ENCODE measurements at regions not wholly inside any gene's neighbourhood (a gene's known extent, or its start where the extent isn't known, plus 50 kb on each side); places are given as distances from the start of the nearest gene placed in this dataset.
"Not testable (repeated sequence)": the region's sequence is repeated elsewhere in the genome, so short reads cannot be mapped to it uniquely, and the experiment has no call there.

- Mint-ChIP-seq H3K36me3 (ENCODE audit: insufficient read depth in 1 of 3, low read depth in 3 of 3) (peaks cover 10 to 18% (median 15%) of the 10 kb centered on the region in 3 experiments; a peak in 6 of 7 replicates), H3K9me3 (peaks cover 13 to 29% of the 10 kb centered on the region in 2 experiments)
- H3K23me2 ChIP-seq (ENCODE audit: insufficient read length, low read depth, low read length, poor library complexity, severe bottlenecking); H2BK120ac ChIP-seq (ENCODE audit: low read depth, low read length, poor library complexity, severe bottlenecking); H3K23ac ChIP-seq (ENCODE audit: insufficient read length, low read depth, low read length); H2BK15ac ChIP-seq (ENCODE audit: low read depth, low read length); H3K27me3 ChIP-seq (ENCODE audit: insufficient read depth, low read length); H3K4me1 ChIP-seq (ENCODE audit: insufficient read depth, low read length); H3K27me3 Mint-ChIP-seq (ENCODE audit: low read depth); H3K56ac ChIP-seq (ENCODE audit: insufficient read length, low read depth, low read length); DNase-seq; H3K27ac ChIP-seq (ENCODE audit: insufficient read length, low read depth, low read length); H3K27ac Mint-ChIP-seq; H3K4me2 ChIP-seq (ENCODE audit: insufficient read depth, insufficient read length, low read length); H3K18ac ChIP-seq (ENCODE audit: insufficient read length, low read depth, low read length); H2BK20ac ChIP-seq (ENCODE audit: low read depth, low read length, poor library complexity, severe bottlenecking); H2BK5ac ChIP-seq (ENCODE audit: insufficient read length, low read length); H2BK12ac ChIP-seq (ENCODE audit: insufficient read length, low read depth, low read length); H4K8ac ChIP-seq (replicated peaks; ENCODE audit: insufficient read length, low read depth, low read length); H4K20me1 ChIP-seq (ENCODE audit: control insufficient read depth, insufficient read depth, insufficient read length); H3K9me3 ChIP-seq (ENCODE audit: control insufficient read depth, low read depth, low read length); H3K79me1 ChIP-seq (ENCODE audit: insufficient read depth, low read depth, low read length, poor library complexity, severe bottlenecking); H4K5ac ChIP-seq (ENCODE audit: insufficient read length, low read depth, low read length); H3K4me3 Mint-ChIP-seq; H3K4ac ChIP-seq (ENCODE audit: low read depth, low read length); H3T11ph ChIP-seq (ENCODE audit: low read length); H3K9ac ChIP-seq (ENCODE audit: extremely low read depth, insufficient read length, low read length); H3K79me2 ChIP-seq (ENCODE audit: insufficient read depth, low read length); H3K4me1 Mint-ChIP-seq; H3K14ac ChIP-seq (ENCODE audit: insufficient read depth, low read length); H2AK5ac ChIP-seq (ENCODE audit: insufficient read length, low read length); H2AFZ ChIP-seq (ENCODE audit: low read length); H4K91ac ChIP-seq (ENCODE audit: insufficient read length, low read depth, low read length): not testable (repeated sequence)
- no CpG with 5 or more reads among the region's 1 CpG for WGBS (ENCODE audit: extremely low coverage, insufficient read length, low lambda C conversion rate)
Observed at GRCh38 chr10:38423634-38424033, 329.5 kb downstream of the ZNF37A start.

DNA sequence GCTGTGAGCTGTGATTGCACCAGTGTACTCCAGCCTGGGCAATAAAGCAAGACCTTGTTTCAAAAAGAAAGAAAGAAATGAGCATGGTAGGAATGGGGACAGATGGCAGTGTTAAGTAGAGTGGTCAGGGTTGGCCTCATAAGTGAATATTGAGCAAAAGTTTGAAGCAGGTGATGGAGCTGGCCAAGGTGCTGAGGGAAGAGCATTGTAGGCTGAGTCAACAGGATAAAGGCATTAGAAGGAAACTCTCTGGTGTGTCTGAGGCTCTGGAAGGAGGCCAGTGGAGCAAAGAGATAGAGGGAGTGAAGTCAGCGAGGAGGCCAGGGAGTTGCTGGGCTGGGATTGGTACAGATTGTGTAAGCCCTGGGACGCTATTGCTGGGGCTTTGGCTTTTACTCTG lies 336.1 kb downstream of the ZNF37A start:
- H2BK15ac ChIP-seq (ENCODE audit: low read depth, low read length); H3K4me1 ChIP-seq (ENCODE audit: insufficient read depth, low read length); H3T11ph ChIP-seq (ENCODE audit: low read length); DNase-seq; H2AFZ ChIP-seq (ENCODE audit: low read length); H3K4me1 Mint-ChIP-seq; H2BK12ac ChIP-seq (ENCODE audit: insufficient read length, low read depth, low read length); H2AK5ac ChIP-seq (ENCODE audit: insufficient read length, low read length); H3K4me2 ChIP-seq (ENCODE audit: insufficient read depth, insufficient read length, low read length); H3K18ac ChIP-seq (ENCODE audit: insufficient read length, low read depth, low read length); H3K56ac ChIP-seq (ENCODE audit: insufficient read length, low read depth, low read length); H2BK120ac ChIP-seq (ENCODE audit: low read depth, low read length, poor library complexity, severe bottlenecking); H3K4me3 Mint-ChIP-seq; H4K8ac ChIP-seq (replicated peaks; ENCODE audit: insufficient read length, low read depth, low read length); H3K14ac ChIP-seq (ENCODE audit: insufficient read depth, low read length); H3K4ac ChIP-seq (ENCODE audit: low read depth, low read length); H4K20me1 ChIP-seq (ENCODE audit: control insufficient read depth, insufficient read depth, insufficient read length); H3K9ac ChIP-seq (ENCODE audit: extremely low read depth, insufficient read length, low read length); H3K27me3 ChIP-seq (ENCODE audit: insufficient read depth, low read length); H3K79me1 ChIP-seq (ENCODE audit: insufficient read depth, low read depth, low read length, poor library complexity, severe bottlenecking); H3K9me3 ChIP-seq (ENCODE audit: control insufficient read depth, low read depth, low read length); H3K23me2 ChIP-seq (ENCODE audit: insufficient read length, low read depth, low read length, poor library complexity, severe bottlenecking); H3K27me3 Mint-ChIP-seq (ENCODE audit: low read depth); H2BK5ac ChIP-seq (ENCODE audit: insufficient read length, low read length); H3K23ac ChIP-seq (ENCODE audit: insufficient read length, low read depth, low read length); H4K5ac ChIP-seq (ENCODE audit: insufficient read length, low read depth, low read length); H3K79me2 ChIP-seq (ENCODE audit: insufficient read depth, low read length); H4K91ac ChIP-seq (ENCODE audit: insufficient read length, low read depth, low read length); H2BK20ac ChIP-seq (ENCODE audit: low read depth, low read length, poor library complexity, severe bottlenecking); H3K27ac Mint-ChIP-seq; H3K27ac ChIP-seq (ENCODE audit: insufficient read length, low read depth, low read length): not testable (repeated sequence)
- WGBS (ENCODE audit: extremely low coverage, insufficient read length, low lambda C conversion rate): no CpG with 5 or more reads among the region's 2 CpGs
- Mint-ChIP-seq H3K9me3 (peaks cover 26 to 38% of the 10 kb centered on the region in 2 experiments), H3K36me3 (ENCODE audit: insufficient read depth in 1 of 3, low read depth in 3 of 3) (peaks cover 13 to 21% (median 18%) of the 10 kb centered on the region in 3 experiments; a peak in 6 of 7 replicates)

All from H9 (cell line).